ENCODE measurements at regions not wholly inside any gene's neighbourhood (a gene's known extent, or its start where the extent isn't known, plus 50 kb on each side); places are given as distances from the start of the nearest gene placed in this dataset.

- TF ChIP-seq HNF4A (CRISPR knock-in tag; IDR thresholded peaks at IDR 0.05) (no peak), TAF15 (IDR thresholded peaks at IDR 0.05; ENCODE audit: low read depth, low read length, poor library complexity, severe bottlenecking) (no peak), HIVEP1 (CRISPR knock-in tag; IDR thresholded peaks at IDR 0.05) (no peak), ATF6 (CRISPR knock-in tag; conservative IDR thresholded peaks at IDR 0.05) (no peak), POLR2AphosphoS5 (IDR thresholded peaks at IDR 0.05; ENCODE audit: low read depth, low read length) (no peak), CTCF (CRISPR knock-in tag; IDR thresholded peaks at IDR 0.05) (no peak), POLR2A (IDR thresholded peaks at IDR 0.05; ENCODE audit: insufficient read depth in 1 of 2, low read depth in 2 of 2, low read length in 2 of 2) (no peak)
Measured at GRCh38 chr15:83396101-83396500, 51.0 kb upstream of the SH3GL3 start.
